ENCODE measurements at regions not wholly inside any gene's neighbourhood (a gene's known extent, or its start where the extent isn't known, plus 50 kb on each side); places are given as distances from the start of the nearest gene placed in this dataset.
"Not testable (repeated sequence)": the region's sequence is repeated elsewhere in the genome, so short reads cannot be mapped to it uniquely, and the experiment has no call there.

DNA sequence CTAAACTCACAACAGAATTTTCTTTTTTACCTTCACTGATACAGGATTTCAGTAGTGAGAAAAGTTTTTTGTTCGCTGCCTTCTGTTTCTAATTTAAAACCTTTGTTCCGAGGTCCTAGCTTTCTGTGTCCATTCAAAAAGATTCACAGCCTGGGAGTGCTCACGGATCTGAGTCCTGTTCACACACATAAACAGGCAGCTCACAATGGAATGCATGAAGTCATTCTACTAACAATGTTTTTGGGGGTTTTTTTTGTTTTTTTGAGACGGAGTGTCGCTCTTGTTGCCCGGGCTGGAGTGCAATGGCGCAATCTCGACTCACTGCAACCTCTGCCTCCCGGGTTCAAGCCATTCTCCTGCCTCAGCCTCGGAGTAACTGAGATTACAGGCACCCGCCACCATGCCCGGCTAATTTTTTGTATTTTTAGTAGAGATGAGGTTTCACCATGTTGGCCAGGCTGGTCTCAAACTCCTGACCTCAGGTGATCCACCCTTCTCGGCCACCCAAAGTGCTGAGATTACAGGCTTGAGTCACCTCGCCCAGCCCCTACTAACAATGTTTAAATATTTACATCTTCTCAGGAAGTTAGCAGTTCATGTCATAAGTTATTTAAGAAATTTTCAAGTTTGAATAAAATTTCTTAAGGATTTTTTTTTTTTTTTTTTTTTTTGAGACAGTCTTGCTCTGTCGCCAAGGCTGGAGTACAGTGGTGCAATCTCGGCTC, 59.0 kb downstream of the PRR18 start:
- not testable (repeated sequence) for TF ChIP-seq EZH2 (IDR thresholded peaks at IDR 0.05); POLR2AphosphoS5 (IDR thresholded peaks at IDR 0.05; ENCODE audit: borderline replicate concordance, low read depth, low read length)

All from SK-N-MC (cell line).